Fibroblast of skin of right biceps (primary cell): ENCODE measurements at regions not wholly inside any gene's neighbourhood (a gene's known extent, or its start where the extent isn't known, plus 50 kb on each side); places are given as distances from the start of the nearest gene placed in this dataset.
"Not testable (repeated sequence)": the region's sequence is repeated elsewhere in the genome, so short reads cannot be mapped to it uniquely, and the experiment has no call there.

Experiments
- DNase-seq: peaks from one replicate; pipeline ENCODE4 v3.0.0-alpha.2; 2013

DNA sequence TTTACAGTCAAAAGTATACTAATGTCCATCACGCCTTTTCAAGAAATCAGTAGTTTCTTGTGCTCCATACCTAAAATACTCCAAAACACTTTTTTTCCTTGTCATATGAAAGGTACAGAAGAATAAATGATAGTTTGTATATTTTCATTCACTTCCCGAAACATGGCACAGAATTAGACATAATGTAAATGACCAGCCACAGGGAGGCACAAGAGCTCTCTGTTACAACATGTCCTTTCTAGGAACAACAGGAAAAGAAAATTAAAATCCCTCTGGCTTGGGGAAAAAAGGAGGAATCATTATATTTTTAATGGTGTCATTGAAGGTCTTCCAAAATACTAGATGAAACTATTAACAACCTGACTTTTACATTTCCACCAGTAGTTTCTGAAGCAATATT, 331.2 kb downstream of the ACTR3B start:
- no peak for DNase-seq

DNA sequence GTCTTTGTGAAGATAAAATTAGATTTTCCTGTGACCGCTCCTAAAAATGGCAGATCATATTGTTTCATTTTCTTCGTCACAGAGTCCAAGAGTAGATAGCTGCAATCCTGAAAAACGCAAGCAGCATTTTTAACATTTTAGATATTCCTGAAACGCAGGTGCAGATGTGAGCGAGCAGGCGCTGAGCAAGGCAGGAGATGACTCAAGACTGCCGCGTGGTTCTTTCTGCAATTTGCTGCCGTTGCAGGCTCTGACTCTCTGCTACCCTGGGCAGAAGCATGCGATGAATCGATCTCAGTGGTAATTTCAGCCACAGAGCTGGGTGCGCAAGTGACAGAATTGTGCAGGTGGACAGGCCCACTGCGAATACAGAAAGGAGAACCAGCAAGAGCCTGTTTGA, 331.9 kb downstream of the ACTR3B start:
- no peak for DNase-seq

DNA sequence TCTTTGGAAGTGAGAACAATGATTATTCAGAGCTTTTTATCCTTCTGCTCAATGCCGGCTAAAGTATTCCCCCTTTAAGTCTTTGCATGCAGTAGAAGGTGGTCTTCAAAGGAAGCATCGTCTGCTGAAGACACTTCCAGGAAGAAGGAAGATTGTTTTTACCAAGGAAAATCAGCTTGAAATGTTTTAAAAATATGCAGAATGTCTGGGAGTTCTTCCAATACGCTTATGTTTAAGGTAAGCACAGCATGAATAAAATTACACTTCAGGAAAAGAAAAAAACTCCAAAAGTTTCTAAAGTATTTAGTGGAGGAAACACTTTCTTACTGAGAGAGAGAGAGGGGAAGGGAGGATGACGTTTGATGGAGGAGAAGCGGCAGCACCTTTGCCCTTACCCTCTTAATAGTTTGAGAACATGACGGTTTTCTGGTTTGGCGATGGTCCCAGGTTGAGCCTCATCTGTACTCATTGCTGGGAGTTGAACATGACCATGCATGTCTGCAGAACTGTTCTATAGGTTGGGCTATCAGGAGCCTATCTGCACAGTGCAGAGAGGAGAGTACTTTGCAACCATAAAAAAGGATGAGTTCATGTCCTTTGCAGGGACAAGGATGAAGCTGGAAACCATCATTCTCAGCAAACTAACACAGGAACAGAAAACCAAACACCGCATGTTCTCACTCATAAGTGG, 338.1 kb downstream of the ACTR3B start:
- no peak for DNase-seq

DNA sequence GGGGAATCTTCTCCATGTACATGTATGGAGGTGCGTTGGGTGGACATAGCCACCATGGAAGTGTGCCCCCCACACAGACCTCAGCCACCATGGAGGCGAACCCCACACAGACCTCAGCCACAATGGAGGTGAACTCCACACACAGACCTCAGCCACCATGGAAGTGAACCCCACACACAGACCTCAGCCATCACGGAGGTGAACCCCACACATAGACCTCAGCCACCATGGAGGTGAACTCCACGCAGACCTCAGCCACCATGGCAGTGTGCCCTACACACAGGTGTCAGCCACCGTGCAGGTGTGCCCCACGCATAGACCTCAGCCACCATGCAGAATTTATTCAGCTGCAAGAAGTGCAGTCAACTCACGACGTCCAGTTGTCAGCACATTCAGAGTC, 339.7 kb downstream of the ACTR3B start:
- DNase-seq = no peak

DNA sequence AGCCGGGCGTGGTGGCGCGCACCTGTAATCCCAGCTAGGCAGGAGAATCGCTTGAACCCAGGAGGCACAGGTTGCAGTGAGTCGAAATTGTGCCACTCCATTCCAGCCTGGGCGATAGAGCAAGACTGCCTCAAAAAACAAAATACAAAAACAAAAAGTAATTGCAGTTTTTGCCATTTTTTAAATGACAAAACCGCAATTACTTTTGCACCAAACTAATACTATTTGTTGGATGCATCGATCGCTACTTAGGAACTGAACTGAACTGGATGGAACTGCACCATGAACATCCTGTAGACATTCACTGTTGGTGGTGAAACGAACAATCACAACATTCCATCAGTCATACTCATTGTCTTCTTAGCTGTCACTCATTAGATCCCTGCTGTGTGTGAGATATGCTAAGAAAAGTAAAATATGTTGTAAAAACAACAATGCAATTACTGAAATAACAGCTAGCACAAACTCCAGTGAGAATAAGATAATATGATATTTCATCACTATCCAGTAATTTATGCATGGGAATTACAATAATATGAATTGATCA, 341.2 kb downstream of the ACTR3B start:
- DNase-seq = no peak

DNA sequence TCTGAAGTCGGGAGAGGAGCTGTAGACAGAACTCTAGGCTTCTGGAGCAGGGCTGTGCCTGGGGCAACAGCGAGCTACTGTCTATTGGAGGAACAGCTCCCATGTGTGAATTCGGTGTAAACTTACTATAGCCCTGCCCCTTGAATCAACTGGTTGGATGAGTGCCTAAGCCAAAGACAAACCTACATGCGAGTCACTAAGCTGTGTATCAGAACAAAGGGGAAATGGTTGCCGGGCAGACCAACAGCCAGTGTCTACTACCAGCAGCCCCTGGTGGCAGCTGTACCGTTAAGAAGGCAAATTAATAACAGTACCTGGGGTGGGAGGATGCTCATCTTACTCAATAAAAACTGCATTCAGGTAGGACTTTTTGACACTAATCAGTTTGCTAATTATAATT, 343.6 kb downstream of the ACTR3B start:
- no peak for DNase-seq

DNA sequence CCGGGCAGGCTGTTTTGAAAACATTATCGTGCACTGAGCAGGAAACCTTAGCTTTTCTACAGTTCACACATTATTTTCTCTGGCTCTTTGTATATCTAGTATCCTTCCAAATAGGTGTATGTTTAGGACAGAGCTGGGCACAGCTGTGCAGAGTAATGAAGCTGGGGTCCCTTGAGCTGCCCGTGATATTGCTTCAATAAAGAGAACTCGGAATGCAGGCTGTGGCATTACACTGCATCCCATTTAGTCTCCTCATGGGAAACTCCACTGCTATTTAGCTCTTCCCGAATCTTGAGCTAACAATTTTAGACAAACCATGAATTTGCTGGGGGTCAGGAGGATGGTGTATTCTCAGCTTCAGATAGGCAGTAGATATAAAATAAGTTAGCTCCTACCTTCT, 348.3 kb downstream of the ACTR3B start:
- DNase-seq = no peak

DNA sequence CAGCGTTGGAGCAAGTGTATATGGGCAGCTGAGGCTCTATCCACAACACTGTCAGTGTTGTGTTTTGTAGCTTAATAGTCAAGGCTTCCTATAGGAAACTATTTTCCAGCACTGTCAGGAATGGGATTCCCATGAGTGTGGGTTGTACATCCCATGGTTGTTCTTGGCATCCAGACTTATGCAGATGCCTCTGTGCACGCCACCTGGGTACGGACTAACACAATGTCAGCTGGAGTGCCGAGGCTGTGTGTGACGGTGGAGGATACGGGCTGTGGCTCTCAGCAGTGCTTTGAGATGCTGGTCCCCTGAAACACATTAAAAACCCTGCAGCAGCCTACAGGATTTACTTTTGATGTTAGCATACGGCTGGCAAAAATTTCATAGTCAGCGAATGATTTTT, 350.0 kb downstream of the ACTR3B start:
- DNase-seq = no peak

DNA sequence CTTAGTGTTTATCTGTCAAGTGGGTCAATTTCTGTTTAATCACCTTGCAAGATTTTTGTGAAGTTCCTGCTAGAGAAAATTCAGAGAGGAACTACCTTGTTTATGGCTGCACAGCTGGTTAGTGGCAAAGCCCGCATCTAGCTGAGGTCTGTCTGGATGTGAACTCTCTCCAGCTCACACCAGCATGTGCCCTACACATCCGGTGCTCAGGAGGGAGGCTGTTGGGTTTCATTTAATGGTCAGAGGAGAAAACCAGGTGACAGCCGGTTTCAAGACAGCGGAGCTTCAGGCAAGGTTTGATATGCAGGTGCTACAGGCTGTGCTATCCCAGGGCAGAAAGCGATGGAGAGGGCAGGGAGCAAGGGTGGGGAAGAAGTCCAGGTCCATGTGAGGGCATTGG, 351.1 kb downstream of the ACTR3B start:
- no peak for DNase-seq

DNA sequence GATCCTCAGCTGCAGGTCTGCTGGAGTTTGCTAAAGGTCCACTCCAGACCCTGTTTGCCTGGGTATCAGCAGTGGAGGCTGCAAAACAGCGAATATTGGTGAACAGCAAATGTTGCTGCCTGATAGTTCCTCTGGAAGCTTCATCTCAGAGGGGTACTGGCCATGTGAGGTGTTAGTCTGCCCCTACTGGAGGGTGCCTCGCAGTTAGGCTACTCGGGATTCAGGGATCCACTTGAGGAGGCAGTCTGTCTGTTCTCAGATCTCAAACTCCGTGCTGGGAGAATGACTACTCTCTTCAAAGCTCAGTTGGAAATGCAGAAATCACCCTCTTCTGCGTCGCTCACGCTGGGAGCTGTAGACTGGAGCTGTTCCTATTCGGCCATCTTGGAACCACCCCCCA, 362.7 kb downstream of the ACTR3B start:
- DNase-seq = not testable (repeated sequence)

DNA sequence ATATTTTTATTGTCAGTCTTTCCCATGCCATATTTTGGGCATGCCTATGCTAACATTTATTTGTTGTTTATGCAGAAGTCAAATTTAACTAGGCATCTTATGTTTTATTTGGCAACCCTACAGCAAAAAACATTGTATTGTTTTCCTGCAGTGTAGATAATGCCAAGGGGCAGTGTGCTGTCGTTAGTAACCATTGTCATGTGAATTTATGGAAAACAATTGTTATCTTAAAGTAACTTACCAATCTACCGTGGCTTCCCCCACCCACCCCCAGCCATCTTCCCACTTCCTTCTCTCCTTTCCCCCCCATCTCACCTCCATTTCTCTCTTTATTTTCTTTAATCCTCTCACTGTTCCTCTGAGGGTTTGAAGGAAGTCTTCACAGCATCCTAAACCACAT, 370.5 kb downstream of the ACTR3B start:
- no peak for DNase-seq

DNA sequence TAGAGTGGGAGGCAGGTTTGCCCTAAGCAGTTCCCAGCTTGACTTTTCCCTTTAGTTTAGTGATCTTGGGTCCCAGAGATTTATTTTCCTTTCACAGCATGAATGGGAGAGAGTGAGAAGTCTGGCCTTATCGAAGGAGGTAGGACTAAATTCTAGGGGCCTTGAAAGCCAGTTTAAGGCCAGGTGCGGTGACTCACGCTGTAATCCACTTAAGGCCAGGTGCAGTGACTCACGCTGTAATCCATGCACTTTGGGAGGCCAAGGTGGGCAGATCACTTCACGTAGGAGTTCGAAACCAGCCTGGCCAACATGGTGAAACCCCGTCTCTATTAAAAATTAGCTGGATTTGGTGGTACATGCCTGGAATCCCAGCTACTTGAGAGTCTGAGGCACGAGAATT, 392.2 kb downstream of the ACTR3B start:
- DNase-seq = no peak

DNA sequence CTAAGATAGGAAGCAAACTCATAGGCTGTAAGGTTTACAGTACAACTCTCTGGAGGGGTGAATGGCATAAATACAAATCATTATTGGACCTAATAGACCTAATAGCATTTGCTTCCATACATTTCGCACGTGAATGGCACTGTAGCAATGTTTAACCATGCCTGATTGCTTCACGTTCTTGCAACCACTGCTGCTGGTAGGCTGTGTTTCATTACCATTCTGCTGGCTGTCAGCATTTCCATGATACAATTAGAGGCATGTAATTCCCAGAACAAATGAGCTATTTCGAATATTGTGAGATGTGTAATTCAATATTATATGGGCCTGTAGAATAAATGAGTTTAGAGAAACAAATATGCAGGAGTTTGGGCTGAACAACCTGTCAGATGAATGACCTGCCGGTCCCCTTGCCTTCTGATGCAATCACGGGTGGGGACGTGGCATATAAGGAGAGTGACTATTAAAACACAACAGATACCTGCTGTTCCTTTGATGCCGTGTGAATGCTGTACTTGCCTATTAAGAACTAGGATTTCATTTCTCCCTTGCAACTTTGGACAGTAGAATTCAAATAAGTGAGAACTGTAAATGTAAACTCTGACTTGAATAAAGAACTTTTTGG, 393.4 kb downstream of the ACTR3B start:
- DNase-seq = no peak

DNA sequence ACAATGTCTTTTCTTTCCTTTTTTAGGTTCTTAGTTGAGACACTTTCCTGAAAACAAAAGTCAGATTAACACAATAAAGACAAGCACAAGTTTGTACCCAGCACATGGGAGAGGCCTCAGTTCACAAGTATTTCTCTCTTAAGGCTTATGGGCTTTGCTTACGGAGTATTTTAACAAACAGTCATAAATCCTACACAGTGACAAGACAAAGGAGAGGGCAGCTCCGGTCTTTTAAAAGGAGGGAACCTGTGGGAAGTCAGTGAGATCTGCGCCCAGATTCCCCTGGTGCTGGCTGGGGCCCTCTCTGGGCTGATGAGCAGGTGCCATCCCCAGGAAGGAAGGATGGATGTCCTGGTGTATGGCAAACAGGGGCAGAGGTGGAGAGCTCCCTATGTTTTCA, 398.6 kb downstream of the ACTR3B start:
- DNase-seq = no peak

DNA sequence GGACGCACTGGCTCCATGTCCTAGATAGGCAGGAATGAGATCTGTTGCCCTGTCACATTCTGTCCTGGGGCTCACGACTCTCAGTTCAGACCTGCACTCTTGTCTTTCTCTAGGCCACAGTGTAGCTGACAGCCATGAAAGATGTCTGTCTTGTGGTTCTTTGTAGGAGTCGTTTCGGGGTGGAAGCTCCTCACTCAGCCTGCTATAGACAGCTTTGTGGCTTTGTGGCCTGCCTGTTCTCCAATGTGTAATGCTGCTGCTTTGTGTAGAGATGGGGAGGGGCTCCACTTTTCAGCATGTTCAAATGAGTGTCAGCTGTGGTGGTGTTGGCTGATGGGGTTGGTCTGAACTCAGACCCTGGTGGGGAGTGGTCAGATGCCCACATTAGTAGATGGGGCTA, 410.7 kb downstream of the ACTR3B start:
- no peak for DNase-seq

DNA sequence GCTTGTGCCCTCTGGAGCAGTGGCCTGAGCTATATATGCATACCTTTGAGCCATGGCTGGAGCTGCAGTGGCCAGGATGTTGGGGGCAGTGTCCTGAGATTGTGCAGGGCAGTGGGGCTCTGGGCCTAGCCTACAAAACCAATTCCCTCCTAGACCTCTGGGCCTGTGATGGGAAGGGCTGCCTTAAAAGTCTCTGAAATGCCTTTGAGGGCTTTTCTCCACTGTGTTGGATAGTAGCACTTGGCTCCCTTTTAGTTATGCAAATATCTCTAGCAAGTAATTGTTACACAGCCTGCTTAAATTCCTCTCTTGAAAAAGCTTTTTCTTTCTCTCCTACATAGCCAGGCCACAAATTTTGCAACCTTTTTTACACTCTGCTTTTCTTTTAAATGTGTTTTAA, 426.4 kb downstream of the ACTR3B start:
- DNase-seq = no peak

DNA sequence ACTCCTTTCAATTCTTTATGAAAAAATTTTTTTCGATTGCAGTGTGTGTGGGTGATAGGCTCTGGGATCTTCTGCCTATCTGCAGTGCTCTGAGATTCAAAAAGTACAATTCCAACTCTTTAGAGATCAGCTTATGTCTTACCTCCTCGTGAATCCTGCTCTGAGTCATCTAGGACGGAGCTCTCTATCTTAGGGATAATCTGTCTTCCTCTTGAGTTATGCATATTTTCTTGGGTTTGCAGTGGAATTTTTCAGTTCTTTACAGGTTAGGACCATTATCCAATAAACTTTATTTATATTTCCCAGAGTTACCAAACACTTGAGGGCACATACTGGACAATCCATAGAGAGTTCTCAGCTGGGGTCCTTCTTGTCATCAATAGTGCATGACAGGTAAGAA, 428.6 kb downstream of the ACTR3B start:
- no peak for DNase-seq

DNA sequence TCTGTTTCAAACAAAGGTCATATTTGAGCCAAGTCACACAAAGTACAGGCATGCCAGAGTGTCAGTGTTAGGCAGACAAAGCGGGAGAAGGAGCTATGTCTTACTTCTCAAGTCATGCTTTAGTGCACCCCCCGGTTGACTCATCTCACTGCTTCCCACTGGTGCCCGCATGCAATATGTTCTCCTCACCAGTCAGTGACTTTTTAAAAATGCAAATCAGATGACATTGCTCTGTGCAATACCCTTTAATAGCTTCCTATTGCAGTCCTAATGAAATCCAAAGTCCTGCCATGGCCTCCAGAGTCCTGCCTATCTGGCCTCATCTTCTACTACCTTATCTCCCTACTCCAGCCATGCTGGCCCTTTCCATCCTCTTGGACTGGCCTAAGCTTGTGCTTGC, 429.1 kb downstream of the ACTR3B start:
- DNase-seq = no peak

DNA sequence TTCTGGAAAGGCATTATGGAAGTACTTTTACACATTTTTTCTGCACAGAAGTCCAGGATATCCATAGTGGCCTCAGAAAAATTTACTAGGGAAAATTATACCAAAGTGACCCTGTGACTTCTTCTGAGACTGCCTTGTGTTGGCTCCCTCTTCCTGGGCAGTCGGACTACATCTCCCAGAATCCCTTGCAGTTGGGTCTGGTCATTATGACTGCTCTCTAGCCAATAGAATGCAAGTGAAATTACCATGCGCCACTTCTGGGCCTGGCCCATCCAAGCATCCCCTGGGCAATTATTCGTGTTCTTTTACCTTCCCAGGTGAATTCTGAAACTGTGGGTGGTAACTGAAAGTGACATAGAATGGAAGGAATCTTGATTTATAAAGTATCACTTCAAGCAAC, 430.9 kb downstream of the ACTR3B start:
- no peak for DNase-seq

DNA sequence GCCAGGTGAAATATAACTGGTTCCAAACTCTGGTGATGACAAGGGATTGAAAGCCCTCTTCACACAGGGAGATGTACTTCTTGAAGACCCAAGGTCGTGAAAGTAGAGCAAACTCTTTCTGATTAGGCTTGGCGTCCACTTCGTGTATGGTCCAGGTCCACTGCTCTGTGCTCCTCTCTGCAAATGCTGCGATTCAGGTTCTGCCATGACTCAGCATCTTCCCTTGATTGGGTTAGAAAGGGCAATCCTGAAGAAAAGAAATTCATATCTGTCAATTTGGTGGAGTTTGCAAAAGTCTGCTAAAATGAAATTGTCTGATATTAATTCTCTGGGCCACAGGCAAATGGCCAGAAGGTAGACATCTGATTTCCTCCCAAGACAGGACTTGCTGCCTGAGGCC, 431.4 kb downstream of the ACTR3B start:
- no peak for DNase-seq

DNA sequence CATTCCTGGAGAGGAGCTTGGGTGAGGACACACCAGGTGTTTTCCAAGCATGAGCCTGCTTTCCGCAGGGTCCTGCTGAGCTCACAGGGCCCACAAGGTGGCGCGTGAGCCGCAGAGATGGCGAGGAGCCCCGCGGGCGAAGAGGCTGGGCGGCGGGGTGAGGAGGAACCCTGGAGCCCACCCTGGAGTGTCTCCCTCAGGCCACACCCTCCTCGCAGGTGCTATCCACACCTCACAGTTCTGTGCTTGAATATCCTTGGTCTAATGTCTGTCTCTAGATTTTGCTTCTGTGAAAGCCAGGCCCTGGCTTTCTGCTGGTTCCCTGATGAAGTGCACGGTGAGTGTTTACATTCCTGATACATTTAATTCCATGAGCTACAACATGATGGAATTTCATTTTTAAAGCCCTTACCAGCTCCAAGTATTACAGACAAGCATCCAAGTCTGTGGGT, 433.6 kb downstream of the ACTR3B start:
- DNase-seq = no peak

DNA sequence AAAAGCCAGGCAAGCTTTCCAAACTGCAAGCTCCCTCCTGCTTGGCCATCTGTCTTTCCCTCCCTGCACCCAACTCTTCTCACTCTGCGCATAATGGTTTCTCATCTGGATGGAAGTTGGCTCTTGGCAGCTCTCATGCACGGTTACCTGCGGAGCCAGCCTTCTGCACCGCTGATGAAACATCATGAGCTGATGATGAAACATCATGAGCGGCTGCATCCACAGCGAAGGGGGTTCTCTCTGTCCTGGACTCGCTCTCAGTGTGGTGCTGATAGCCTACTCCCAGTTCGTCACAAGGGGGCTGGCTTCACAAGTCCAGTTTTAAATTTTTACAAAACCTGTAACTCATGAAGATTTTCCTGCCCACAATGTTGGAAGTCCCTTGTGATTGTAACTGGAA, 457.5 kb downstream of the ACTR3B start:
- no peak for DNase-seq

DNA sequence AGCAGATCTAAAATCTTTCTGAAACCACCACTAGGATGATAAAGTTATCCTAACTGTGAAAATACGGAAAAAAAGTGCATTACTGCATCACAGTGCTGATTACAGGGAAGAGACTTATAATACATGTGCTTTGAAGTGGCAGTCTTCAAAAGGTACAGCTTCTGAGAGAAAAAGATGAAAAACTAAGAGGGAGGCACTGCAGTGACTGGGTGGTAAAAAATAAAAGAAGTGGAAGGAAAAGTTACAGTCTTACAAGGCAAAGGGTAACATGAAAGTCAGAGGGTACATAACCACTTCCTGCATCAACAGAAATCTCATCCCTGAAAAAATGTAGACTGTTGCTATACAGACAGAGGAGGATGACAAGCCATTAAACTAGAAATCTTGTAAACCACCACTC, 465.3 kb downstream of the ACTR3B start:
- no peak for DNase-seq

DNA sequence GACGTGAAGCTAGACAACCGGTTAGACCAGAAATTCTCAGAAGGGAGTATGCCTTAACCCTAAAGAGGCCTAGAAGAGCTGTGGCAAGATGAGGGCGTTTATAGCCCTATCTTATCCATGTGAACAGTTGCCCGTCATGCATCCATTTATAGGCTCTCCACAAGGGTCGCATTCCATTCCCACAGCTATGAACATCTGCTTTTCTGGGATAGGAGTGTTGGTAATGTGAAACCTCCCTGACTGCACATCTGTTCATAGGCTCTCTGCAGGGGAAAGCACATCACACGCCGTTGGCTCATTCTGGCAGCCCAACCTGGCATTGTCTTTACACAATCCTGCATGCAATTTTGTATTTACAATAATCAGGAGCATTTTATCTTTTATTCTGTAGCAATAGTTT, 485.6 kb downstream of the ACTR3B start:
- not testable (repeated sequence) for DNase-seq

DNA sequence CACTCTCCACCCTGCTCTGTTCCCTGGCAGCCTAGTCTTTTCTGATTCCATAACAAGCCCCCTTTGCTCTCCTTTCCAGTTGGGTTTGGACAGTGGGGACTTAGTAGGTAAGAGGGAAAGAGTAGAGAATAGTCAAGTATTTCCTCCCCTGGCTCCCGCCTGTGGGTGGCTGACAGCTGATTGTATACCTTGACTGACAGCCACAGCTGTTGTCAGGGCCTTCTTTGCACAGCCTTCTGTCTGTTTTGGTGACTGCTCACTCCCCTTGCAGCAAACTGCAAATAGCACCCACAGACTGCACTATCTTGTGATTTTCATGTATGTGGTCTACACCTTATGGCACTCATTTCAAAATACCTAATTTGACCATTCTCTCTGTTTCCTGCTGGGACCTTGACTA, 486.3 kb downstream of the ACTR3B start:
- no peak for DNase-seq
